Frontal cortex (tissue), 3 donors: ENCODE measurements at regions not wholly inside any gene's neighbourhood (a gene's known extent, or its start where the extent isn't known, plus 50 kb on each side); places are given as distances from the start of the nearest gene placed in this dataset.

Experiments used
- DNase-seq, 2 donors: peaks; one replicate each; pipeline ENCODE4 v3.0.0; 2012; ENCODE audit warnings: low spot score in 2 of 2
- FAIRE-seq: peaks from 2 replicates; lab custom pipeline; 2012; peaks lifted over from hg19 to GRCh38; lab: Jason Lieb, UNC
- donor health status: control.
- donor health status: control.
- donor health status: control.

- DNase-seq = no peak
- no peak for FAIRE-seq
Measured at GRCh38 chr2:220226076-220226475, 598.6 kb downstream of the SLC4A3 start.

GRCh38 chr2:220226546-220226945, 599.1 kb downstream of the SLC4A3 start:
- FAIRE-seq (no peak), DNase-seq (no peak)

- no peak for FAIRE-seq
Measured at GRCh38 chr2:220227266-220227920, 600.0 kb downstream of the SLC4A3 start.

DNA sequence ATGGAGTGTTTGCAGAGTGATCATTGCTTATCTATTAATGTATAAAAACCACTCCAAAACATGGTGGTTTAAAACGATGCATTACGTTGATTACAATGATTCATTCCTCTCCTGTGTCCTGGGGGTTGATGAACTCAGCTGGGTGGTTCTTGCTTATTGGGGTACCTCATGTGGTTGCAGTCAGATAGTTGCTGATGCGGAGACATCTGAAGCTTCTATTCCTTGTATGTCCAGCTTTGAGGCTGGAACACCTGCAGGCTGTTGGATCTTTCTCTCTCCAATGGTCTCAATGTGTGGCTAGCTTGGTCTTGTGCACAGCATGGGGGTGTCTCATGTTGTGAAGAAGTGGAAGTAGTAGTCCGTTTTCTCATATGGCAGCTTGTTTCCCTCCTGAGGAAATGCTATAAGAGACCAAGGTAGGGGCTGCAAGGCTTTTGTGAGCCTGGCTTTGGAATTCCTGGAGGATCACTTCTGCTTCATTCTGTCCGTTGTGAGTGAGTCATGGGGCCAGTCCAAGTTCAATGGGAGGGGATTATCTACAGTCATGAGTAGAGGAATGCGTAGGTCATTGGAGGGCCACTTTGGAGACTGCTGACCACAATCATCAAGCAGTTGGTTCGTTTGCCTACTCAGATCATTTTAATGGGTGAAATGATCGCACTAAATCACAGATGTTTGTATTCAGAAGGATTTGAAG, 601.0 kb downstream of the SLC4A3 start:
- FAIRE-seq = no peak
- no peak for DNase-seq

More at GRCh38 chr2:220227266-220227920, 600.0 kb downstream of the SLC4A3 start:
- DNase-seq = no peak

DNA sequence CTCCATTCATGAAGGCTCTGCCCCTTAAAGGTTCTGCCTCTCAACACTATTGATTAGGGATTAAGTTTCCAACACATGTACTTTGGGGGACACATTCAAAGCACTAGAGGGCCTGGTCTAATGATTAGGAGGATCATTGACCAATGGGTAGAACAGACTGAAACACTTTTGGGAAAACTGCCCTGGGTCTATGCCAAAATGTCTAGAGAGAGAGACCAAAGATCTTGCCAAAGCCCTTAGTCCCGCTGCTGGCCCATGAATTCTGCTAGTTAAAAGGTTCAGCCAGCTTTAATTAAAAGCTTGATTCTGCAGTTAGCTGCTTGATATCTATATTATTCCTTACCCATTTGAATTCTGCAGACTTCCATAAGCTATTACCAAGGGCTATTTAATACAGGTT, 613.2 kb downstream of the SLC4A3 start:
- no peak for FAIRE-seq
- no peak for DNase-seq

GRCh38 chr2:220241423-220241822, 614.0 kb downstream of the SLC4A3 start:
- FAIRE-seq = no peak
- no peak for DNase-seq

DNA sequence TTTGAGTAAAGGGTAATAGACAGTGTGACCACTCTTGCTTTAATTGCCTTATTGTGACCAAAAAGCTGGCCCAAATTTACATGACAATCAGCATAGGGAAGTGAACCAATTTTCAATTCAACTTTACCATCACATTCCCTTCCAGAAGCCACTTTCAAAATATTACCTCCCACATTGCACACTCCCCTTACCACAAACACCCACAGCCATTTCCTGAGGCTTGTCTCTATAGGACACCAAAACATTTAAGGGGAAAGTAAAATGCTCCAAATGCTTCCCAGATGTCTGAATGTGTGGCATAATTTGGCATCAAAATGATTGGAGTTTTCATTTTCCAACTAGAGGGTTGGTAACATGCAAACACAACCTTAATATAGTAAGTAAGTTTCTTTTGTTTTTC, 616.1 kb downstream of the SLC4A3 start:
- DNase-seq = no peak
- no peak for FAIRE-seq

- no peak for FAIRE-seq
- no peak for DNase-seq
Measured at GRCh38 chr2:220246386-220246785, 619.0 kb downstream of the SLC4A3 start.

GRCh38 chr2:220247588-220248350, 620.3 kb downstream of the SLC4A3 start:
- no peak for FAIRE-seq

DNA sequence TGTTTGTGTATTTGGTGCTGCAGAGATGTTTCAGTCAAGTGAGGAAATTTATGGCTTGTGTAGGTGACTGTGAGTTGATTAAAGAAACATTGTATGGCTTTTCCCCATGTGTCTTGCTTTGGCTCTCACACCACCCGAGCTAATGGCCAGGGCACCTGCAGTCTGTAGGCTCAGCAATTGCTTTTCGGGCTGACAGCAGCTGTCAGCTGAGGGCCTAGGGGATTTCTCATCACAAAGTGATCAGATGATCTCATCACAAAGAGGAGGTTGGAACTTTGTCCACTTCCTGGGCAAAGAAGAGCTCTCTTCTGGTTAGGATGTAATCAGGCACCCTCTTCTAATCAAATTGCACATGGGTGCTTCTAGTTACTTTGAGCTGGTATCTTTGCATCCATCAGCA, 632.2 kb downstream of the SLC4A3 start:
- DNase-seq (no peak), FAIRE-seq (no peak)

More at GRCh38 chr2:220247588-220248350, 620.3 kb downstream of the SLC4A3 start:
- DNase-seq = no peak

DNA sequence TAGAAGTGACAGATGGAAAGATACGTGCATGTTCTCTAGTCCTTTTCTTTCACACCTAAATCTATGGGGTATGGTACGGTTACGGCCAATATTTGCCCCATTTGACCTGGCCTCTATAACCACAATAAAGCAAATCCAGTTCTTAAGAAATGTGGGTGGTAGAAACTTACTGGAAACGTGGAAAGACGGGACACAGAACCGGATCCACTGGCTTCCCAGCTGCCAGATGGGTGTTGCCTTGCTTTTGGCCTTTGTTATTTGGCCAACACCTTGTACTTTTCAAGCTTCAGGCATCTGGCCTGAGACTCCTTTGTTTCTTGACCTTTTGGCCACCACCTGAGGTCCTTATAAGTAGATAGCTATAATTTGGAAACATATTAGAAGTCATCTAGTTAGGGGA, 635.9 kb downstream of the SLC4A3 start:
- FAIRE-seq = no peak

GRCh38 chr2:220269367-220269766, 641.9 kb downstream of the SLC4A3 start:
- FAIRE-seq (no peak), DNase-seq (no peak)

More for the DNA sequence above, 635.9 kb downstream of the SLC4A3 start:
- DNase-seq = no peak

GRCh38 chr2:220270481-220271070, 643.1 kb downstream of the SLC4A3 start:
- FAIRE-seq (no peak), DNase-seq (no peak)

DNA sequence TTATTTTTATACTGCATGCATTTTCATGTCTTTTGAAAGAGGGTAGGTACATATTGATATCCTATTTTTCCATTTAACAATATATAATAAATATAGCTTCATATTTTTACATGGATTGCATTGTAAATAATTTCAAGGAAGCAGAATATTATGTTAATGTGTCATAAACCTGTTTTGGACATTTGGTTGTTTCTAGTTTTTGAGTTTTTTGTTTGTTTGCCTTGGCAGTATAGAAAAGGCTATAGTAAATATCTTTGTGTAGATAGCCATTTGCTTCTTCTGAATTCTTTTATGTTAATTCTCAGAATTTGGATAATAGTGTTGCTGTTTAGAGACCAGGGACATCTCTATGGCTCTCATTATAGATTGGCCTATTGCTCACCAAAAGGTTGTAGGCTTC, 645.2 kb downstream of the SLC4A3 start:
- FAIRE-seq = no peak
- no peak for DNase-seq

DNA sequence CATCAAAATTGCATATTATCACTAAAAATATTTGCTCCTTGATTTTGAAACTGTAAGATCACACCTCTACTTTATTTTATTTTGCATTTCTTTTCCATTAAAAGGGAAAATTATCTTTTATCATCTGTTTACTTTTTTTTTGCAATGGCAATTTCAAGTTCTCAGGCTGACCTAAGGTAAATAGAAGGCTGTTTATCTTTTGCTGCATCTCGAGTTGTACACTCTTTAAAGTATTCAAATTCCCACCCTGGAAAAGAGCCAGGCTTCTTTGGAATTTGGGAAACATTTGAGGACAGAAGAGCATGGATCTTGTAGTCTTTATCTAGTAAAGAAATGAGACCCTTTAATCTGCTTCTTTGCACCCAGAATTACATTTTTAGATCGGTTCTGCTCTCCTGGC, 645.7 kb downstream of the SLC4A3 start:
- no peak for FAIRE-seq
- no peak for DNase-seq

DNA sequence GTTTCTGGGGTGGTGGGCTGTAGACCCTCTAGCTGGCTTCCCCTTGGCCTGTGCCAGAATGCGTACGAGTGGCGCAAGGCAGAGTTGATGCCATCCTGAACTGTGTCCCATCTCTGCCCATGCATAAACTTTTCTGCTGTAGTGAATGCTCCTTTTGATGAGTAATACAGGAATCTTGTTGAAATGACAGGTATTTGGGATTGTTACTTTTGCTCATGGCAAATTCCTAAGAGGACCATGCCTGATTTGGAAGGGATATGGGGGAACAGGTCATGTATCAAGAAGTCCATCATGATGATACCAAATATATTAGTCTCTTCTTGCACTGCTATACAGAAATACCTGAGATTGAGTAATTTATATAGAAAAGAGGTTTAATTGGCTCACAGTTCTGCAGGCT, 648.0 kb downstream of the SLC4A3 start:
- no peak for FAIRE-seq

GRCh38 chr2:220276741-220277444, 649.5 kb downstream of the SLC4A3 start:
- no peak for DNase-seq
- FAIRE-seq = no peak

More for the DNA sequence above, 648.0 kb downstream of the SLC4A3 start:
- DNase-seq = no peak

- no peak for DNase-seq
- no peak for FAIRE-seq
Measured at GRCh38 chr2:220277445-220277975, 650.1 kb downstream of the SLC4A3 start.

- FAIRE-seq (no peak), DNase-seq (no peak)
Measured at GRCh38 chr2:220278022-220278421, 650.6 kb downstream of the SLC4A3 start.

DNA sequence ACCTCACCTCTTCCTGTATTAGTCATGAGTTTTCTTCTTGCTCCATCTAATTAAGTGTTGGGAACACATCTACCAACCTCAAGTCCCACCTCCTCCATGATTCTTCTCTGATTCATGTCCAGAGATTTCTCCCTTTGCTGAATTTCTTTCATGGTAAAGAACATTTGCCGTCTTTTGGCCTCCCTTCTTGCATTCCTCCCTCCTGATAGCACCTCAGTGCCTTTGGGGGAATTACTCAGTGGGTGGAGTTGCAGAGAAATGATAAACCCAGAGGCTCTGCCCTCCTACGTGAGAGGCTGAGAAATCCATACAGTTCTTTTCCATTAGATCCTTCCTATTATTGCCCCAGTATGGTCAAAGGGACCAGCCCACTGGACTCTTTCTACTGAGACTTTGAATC, 651.9 kb downstream of the SLC4A3 start:
- no peak for DNase-seq

More for the DNA sequence above, 651.9 kb downstream of the SLC4A3 start:
- FAIRE-seq = no peak
